Esophagus muscularis mucosa (tissue), 4 donors: ENCODE measurements at regions not wholly inside any gene's neighbourhood (a gene's known extent, or its start where the extent isn't known, plus 50 kb on each side); places are given as distances from the start of the nearest gene placed in this dataset.

Experiments used
- DNase-seq: peaks from one replicate; pipeline ENCODE4 v3.0.0-alpha.2; 2017; ENCODE audit errors: extremely low spot score
- H3K27ac ChIP-seq, 4 donors: fragments of 200-600 bp; sonication (generic); replicated peaks in 1 of 4; 1 replicate in 3 of 4; 2 replicates in 1 of 4; pipeline ENCODE4 v1.5.1; 2016 to 2019; ENCODE audit warnings: mild to moderate bottlenecking in 1 of 4
- H3K27me3 ChIP-seq, 4 donors: fragments of 200-600 bp; sonication (generic); one replicate each; pipeline versions ENCODE4 v1.5.1 to v1.6.0; 2016 to 2019
- H3K36me3 ChIP-seq, 4 donors: fragments of 200-600 bp; sonication (generic); one replicate each; pipeline ENCODE4 v1.5.1; 2016 to 2019
- H3K4me1 ChIP-seq, 4 donors: fragments of 200-600 bp; sonication (generic); one replicate each; pipeline ENCODE4 v1.5.1; 2016 to 2019
- H3K4me3 ChIP-seq, 4 donors: fragments of 200-600 bp; sonication (generic); 1 replicate in 2 of 4; 2 replicates in 2 of 4; pipeline ENCODE4 v1.5.1; 2016 to 2019; ENCODE audit warnings: mild to moderate bottlenecking in 4 of 4, moderate library complexity in 1 of 4
- H3K9me3 ChIP-seq, 4 donors: fragments of 200-600 bp; sonication (generic); 1 replicate in 3 of 4; 2 replicates in 1 of 4; pipeline ENCODE4 v1.5.1; 2016 to 2019
- EP300 ChIP-seq: sonication (generic); formaldehyde crosslinking; IDR thresholded peaks from one replicate; pipeline ENCODE4 v1.6.1; 2017; ENCODE audit warnings: antibody characterized with exemption
- POLR2A ChIP-seq: fragments of 450-650 bp; IDR thresholded peaks from one replicate; pipeline ENCODE4 v1.6.1; 2017; ENCODE audit warnings: antibody characterized with exemption, moderate library complexity, mild to moderate bottlenecking, low read depth
- POLR2AphosphoS5 ChIP-seq, 2 donors: sonication (generic); formaldehyde crosslinking; IDR thresholded peaks; one replicate each; pipeline ENCODE4 v1.6.1; 2017; ENCODE audit warnings: antibody characterized with exemption in 2 of 2
- WGBS: methylation state at CpG from one replicate; pipeline ENCODE4 v1.1.5; 2018; 5-methylcytosine and 5-hydroxymethylcytosine counted together
- intact Hi-C: fragments of 100-400 bp; cut with DNase I; formaldehyde crosslinking; loops from one replicate; pipeline ENCODE4 v1.15.1; 2023
- TF ChIP-seq, protein P1 (sequence below), 3 experiments: fragments of 200-600 bp in 2 of 3; fragments of 450-650 bp in 1 of 3; sonication (generic) in 2 of 3; IDR thresholded peaks; one replicate each; pipeline ENCODE4 v1.5.1; 2017 to 2019; ENCODE audit warnings: antibody characterized with exemption in 3 of 3, mild to moderate bottlenecking in 2 of 3, moderate library complexity in 1 of 3

GRCh38 chr20:40232756-40233155, 456.3 kb downstream of the MAFB start:
- TF ChIP-seq, protein P1, sequence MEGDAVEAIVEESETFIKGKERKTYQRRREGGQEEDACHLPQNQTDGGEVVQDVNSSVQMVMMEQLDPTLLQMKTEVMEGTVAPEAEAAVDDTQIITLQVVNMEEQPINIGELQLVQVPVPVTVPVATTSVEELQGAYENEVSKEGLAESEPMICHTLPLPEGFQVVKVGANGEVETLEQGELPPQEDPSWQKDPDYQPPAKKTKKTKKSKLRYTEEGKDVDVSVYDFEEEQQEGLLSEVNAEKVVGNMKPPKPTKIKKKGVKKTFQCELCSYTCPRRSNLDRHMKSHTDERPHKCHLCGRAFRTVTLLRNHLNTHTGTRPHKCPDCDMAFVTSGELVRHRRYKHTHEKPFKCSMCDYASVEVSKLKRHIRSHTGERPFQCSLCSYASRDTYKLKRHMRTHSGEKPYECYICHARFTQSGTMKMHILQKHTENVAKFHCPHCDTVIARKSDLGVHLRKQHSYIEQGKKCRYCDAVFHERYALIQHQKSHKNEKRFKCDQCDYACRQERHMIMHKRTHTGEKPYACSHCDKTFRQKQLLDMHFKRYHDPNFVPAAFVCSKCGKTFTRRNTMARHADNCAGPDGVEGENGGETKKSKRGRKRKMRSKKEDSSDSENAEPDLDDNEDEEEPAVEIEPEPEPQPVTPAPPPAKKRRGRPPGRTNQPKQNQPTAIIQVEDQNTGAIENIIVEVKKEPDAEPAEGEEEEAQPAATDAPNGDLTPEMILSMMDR (IDR thresholded peaks at IDR 0.05) = no peak
- no peak for TF ChIP-seq EP300
- TF ChIP-seq POLR2AphosphoS5 (IDR thresholded peaks at IDR 0.05) = no peak
- no peak for TF ChIP-seq POLR2A
- H3K36me3 ChIP-seq = no peaks in the 10 kb centered on the region
- DNase-seq = no peak
- H3K9me3 ChIP-seq = no peaks in the 10 kb centered on the region
- no peaks in the 10 kb centered on the region for H3K27me3 ChIP-seq
- no peak overlapping the region for H3K4me3 ChIP-seq
- no peak overlapping the region for H3K27ac ChIP-seq
- intact Hi-C loops = no loop called here
- H3K4me1 ChIP-seq = no peaks in the 10 kb centered on the region

DNA sequence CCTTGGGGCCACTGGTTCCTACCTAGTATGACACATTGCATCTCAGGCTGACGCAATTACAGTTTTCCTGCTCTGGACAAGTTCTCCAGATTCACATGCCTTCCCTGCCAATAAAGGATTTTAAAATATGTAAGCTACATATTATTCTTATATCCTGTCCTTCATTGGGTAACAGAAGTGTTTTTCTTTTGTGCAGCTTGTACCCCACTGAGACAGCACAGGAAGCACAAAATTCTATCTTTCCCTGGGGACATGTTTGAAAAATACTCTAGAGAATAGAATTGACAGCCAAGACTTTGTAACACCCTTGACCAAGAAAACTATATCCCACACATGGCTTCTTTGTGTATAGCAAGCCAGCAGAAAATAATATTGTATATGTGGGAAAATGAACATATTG, 456.8 kb downstream of the MAFB start:
- Histone ChIP-seq H3K36me3 (no peaks in the 10 kb centered on the region), H3K27ac (no peak overlapping the region), H3K4me3 (no peak overlapping the region), H3K4me1 (no peaks in the 10 kb centered on the region), H3K9me3 (no peaks in the 10 kb centered on the region), H3K27me3 (no peaks in the 10 kb centered on the region)
- no peak for DNase-seq
- intact Hi-C loops = no loop called here
- no peak for TF ChIP-seq EP300
- TF ChIP-seq, protein P1 (IDR thresholded peaks at IDR 0.05) = no peak
- no peak for TF ChIP-seq POLR2A
- TF ChIP-seq POLR2AphosphoS5 (IDR thresholded peaks at IDR 0.05) = no peak
- 94% methylated on average over 1 of the region's 1 CpG for WGBS

- H3K4me3 ChIP-seq = no peak overlapping the region
- no peaks in the 10 kb centered on the region for H3K27me3 ChIP-seq
- TF ChIP-seq, protein P1 (IDR thresholded peaks at IDR 0.05) = no peak
- no peak for TF ChIP-seq POLR2AphosphoS5 (IDR thresholded peaks at IDR 0.05)
- no peak for TF ChIP-seq EP300
- no peak for TF ChIP-seq POLR2A
- no peaks in the 10 kb centered on the region for H3K4me1 ChIP-seq
- no peak for DNase-seq
- no peak overlapping the region for H3K27ac ChIP-seq
- intact Hi-C loops = no loop called here
- H3K9me3 ChIP-seq = no peaks in the 10 kb centered on the region
- H3K36me3 ChIP-seq = no peaks in the 10 kb centered on the region
These were observed 458.6 kb downstream of the MAFB start for GRCh38 chr20:40230486-40230885.

GRCh38 chr20:40225596-40225995, 463.4 kb downstream of the MAFB start:
- TF ChIP-seq POLR2AphosphoS5 (IDR thresholded peaks at IDR 0.05) (no peak), POLR2A (no peak), EP300 (no peak)
- TF ChIP-seq, protein P1 (IDR thresholded peaks at IDR 0.05) = no peak
- intact Hi-C loops = no loop called here
- no peak for DNase-seq
- Histone ChIP-seq H3K27me3 (no peaks in the 10 kb centered on the region), H3K27ac (no peak overlapping the region), H3K9me3 (no peaks in the 10 kb centered on the region), H3K4me3 (no peak overlapping the region), H3K36me3 (no peaks in the 10 kb centered on the region), H3K4me1 (no peaks in the 10 kb centered on the region)
- 93% methylated on average over 2 of the region's 2 CpGs for WGBS

DNA sequence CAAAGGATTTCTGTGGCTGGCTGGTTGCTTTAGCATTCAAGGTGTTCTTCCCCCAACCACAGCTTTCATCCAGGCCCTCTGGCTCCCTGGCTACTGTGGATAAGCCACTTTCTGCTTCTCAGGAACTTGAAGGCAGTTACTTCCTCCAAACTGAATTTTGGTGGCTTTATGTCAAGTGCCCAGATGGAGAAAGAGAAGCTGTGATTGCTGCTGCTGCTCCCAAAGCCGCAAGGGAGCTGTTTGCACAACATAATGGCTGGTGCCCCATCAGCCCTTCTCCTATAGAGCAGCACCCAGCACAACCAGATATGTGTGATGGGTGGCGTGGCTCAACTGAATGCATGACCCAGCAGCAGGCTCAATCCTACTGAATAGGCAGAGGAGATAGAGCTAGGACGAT, 465.2 kb downstream of the MAFB start:
- Histone ChIP-seq H3K27ac (no peak overlapping the region), H3K27me3 (no peaks in the 10 kb centered on the region), H3K4me3 (no peak overlapping the region), H3K36me3 (no peaks in the 10 kb centered on the region), H3K4me1 (no peaks in the 10 kb centered on the region), H3K9me3 (no peaks in the 10 kb centered on the region)
- TF ChIP-seq, protein P1 (IDR thresholded peaks at IDR 0.05) = no peak
- no peak for TF ChIP-seq POLR2AphosphoS5 (IDR thresholded peaks at IDR 0.05)
- no peak for TF ChIP-seq EP300
- TF ChIP-seq POLR2A = no peak
- WGBS = 82% methylated on average over 3 of the region's 3 CpGs
- DNase-seq = no peak
- intact Hi-C loops = no loop called here
